GM19452 (cell line): ENCODE measurements at regions not wholly inside any gene's neighbourhood (a gene's known extent, or its start where the extent isn't known, plus 50 kb on each side); places are given as distances from the start of the nearest gene placed in this dataset.
"Not testable (repeated sequence)": the region's sequence is repeated elsewhere in the genome, so short reads cannot be mapped to it uniquely, and the experiment has no call there.

ENCODE experiments used
- ATAC-seq: cut with Tn5 transposase; IDR thresholded peaks from one replicate; pipeline ENCODE4 v1.9.1; 2021; ENCODE audit not compliant: unreplicated experiment

DNA sequence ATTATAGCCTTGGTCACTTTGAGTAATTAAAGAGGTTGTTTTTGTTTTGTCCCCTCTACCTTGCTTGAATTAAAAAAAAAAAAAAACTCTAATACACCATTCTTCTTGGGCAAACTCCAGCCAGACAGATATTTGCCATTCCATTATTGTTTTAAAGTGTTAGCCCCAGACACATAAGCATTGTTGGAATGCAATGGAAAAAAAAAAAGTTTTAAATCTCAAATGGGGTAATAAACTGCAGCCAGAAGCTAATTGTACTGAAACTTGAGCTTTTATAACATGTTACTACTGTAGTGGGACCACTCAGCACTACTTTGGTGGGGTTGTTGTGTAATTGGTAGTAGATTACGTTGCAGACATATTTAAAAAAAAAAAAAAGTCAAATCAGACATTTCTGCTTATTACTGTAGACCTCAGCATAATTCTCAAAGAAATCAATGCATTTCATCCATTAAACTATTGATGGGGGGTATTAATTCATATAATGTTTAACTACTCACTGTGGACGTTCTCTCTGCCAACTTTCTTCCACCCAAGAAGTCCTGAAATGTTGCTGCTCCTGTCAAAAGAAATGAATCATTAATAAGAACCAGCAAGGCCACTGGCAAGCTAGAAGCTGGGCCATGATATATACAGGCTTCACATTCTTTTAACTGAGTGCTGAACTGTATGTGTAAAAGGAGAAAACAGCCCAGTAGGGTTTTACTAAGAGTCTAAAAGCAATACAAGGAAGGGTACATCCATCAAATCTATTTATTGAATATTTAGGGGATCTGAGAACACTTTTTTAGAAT lies 626.6 kb upstream of the SOX9 start:
- ATAC-seq: no peak

DNA sequence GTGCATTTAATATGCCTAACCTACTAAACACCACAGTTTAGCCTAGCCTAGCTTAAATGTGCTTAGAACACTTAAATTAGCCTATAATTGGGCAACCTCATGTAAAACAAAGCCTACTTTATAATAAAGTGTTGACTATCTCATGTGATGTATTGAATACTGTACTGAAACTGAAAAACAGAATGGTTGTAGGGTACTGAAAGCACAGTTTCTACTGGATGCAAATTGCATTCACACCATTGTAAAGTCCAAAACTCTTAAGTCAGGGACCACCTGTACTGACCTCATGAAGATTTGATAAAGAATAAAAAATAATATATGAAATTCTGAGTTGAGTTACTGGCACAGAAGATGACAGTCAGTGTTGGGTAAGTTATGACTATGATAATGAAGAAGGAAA lies 625.4 kb upstream of the SOX9 start:
- no peak for ATAC-seq

- no peak for ATAC-seq
These were observed 624.3 kb upstream of the SOX9 start for GRCh38 chr17:71496552-71496951.

DNA sequence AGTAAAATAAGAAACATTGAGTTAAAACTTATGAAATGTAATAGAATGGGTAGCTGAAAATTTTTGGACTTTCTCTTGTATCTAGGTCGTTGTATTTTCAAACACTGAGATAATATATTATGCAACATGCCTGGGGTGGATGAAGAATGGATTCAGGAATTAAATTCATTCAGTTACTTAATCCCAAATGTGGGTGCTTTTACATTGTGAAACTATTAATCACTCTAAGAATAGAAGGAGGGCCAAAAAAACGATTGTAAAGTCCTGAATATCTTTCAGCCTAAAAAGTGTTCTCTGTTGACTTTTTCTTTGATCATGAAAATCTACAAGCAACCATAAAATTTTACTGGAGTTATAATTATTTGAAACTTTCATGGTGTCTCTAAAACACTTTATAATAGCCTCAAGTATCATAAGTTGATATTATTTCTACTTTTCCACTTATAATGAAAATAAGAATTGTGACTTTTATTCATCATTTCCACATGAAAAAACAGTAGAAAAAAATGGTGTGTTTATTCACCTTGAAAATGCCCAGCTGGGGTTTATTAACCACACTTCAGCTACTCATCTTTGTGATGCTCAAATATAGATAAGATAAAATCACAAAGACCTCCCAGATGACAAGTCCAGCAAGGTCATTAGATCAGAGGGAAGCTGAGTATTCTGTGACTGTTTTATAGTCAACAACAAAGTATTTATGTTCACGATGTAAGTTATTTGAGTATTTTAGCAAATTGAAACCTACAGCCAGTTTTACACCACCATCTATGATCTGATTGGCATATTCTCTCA lies 619.9 kb upstream of the SOX9 start:
- no peak for ATAC-seq

DNA sequence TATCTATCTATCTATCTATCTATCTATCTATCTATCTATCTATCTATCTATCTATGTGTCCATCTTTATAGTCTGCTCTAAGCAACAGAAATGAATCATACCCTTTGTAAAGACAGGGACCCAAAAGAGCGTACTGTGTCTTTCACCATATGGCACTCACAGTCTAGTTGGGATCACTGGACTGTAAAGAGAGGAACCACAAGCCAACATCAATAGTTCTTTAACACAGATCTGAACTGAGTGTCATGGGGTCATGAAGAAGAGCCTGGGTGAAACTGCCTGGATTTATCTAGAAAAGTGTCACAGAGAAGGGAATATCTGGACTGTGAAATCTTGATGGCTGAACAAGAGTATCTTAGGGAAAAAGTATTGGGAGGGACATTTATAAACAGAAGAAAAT lies 619.1 kb upstream of the SOX9 start:
- ATAC-seq: no peak

DNA sequence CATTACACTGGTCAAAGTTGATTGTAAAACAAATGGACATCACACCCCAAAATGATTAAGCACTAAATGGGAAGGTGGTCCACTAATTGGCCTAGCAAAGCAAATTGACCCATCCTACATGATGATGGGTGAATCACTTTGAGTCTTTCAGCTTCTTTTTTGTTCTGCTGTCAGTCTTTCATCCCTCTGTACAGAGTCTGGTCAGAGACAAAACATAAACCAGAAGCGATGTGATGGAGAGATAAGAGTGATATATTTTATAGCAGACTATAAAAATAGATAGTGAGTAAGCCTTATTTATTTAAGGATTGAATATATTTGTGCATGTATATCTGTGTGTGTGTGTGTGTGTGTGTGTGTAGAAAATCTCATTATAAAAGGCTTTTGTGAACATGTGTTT lies 618.4 kb upstream of the SOX9 start:
- ATAC-seq: no peak

- no peak for ATAC-seq
These were observed 616.9 kb upstream of the SOX9 start for GRCh38 chr17:71503710-71504465.

DNA sequence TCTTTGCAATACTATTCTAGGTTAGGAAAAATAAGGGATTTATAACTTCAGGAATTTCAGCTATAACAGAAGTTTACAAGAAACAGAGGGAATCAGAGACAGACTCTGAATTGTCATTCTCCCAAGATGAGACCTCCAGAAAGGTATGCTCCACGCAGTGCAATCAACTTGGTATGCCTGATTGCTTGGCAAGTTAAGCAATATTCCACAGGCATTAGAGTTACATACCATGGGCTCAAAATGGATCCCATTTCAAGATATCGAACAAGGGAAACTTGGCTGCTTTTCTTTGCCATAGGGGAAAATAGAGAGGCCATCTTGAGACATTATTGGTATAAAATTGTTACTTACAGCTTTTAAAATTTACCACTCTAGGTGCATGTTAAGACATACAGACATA lies 615.6 kb upstream of the SOX9 start:
- ATAC-seq: no peak

DNA sequence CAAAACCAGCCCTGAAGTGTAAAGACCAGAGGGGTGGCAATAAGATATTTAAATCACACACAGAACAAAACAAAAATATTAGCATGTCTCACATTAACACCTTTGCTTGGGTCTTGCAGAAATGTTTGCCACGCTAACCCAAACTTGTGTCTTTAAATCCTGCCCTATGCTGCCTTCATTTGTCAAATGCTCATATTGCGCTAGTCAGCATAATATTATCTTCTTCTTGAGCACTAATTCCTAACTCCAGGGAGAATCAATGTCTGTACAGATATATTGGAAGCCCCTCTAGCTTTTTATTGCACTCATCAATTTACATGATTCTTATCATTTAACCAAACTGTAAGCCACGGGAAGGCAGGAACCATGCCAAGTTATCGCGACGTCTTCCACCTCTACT lies 614.8 kb upstream of the SOX9 start:
- no peak for ATAC-seq

- ATAC-seq: no peak
These were observed 609.4 kb upstream of the SOX9 start for GRCh38 chr17:71511266-71511995.

- not testable (repeated sequence) for ATAC-seq
These were observed 607.1 kb upstream of the SOX9 start for GRCh38 chr17:71513725-71514124.

GRCh38 chr17:71516149-71516548 lies 604.7 kb upstream of the SOX9 start:
- ATAC-seq: no peak

GRCh38 chr17:71519285-71519684 lies 601.5 kb upstream of the SOX9 start:
- ATAC-seq: no peak

GRCh38 chr17:71521724-71522123 lies 599.1 kb upstream of the SOX9 start:
- ATAC-seq: no peak

- ATAC-seq: no peak
These were observed 598.4 kb upstream of the SOX9 start for GRCh38 chr17:71522383-71522782.

DNA sequence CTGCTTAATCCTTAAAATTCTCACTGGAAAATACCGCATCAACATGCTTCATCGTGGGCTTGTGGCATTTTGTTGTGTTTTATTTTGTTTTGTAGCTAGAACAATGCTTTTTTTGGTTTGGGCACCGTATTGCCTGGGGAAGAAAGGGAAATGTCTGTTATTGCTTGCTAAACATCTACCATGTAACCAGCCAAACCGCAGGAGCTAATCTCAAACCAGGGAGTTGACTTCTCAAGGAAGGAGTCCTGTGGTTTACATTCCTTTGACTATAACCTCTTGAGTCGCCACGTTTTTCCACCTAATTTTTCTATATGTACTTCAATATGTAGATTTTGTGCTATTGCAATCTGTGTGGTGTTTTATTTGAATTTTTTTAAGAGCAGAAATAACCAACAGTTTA lies 593.5 kb upstream of the SOX9 start:
- ATAC-seq: no peak

DNA sequence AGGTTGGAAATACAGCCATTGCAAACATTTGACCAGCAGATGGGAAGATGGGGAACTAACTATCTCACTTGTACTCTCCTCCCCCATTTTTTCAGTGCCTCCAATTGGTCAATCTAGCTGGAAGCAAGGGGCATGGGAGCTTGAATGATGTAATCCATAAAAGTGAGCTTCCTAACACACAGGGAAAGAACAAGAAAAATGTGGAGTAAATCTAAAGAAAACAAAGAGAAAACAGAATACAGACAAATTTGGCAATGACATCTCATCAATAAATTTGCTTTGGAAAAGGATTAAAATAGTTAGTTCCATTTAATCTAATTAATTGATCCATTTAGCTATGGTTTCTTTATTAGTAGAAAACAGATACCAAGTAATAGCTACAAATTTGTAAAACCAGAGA lies 592.6 kb upstream of the SOX9 start:
- ATAC-seq: no peak

- ATAC-seq: no peak
These were observed 590.6 kb upstream of the SOX9 start for GRCh38 chr17:71530248-71530647.

- ATAC-seq: no peak
These were observed 585.5 kb upstream of the SOX9 start for GRCh38 chr17:71535321-71535720.

GRCh38 chr17:71546419-71546818 lies 574.4 kb upstream of the SOX9 start:
- no peak for ATAC-seq

DNA sequence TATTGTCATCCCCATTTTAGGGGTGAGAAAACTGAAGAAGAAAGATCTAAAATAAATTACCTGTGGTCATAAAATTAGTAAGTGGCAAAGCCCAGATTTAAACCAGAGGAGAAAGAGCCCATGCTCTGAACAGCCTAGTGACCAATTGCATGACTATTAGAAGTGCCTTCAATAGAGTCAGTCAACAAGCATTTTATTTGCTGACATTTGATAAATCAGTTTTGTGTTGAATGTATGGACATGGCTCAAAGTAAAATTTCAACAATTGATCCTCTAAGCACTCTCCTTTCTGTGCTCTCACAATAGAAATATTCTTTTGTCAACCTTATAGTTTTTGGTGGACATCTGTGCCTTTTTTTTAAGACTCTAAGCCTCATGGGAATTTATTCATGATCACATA lies 572.9 kb upstream of the SOX9 start:
- no peak for ATAC-seq
